Heart right ventricle (tissue), 16 donors: ENCODE measurements at regions not wholly inside any gene's neighbourhood (a gene's known extent, or its start where the extent isn't known, plus 50 kb on each side); places are given as distances from the start of the nearest gene placed in this dataset.

Experiments
- ATAC-seq, 8 donors: fragments of 200-7000 bp; cut with Tn5 transposase; one replicate each; pipeline ENCODE4 v1.9.1; 2020; ENCODE audit warnings: mild to moderate bottlenecking in 8 of 8, moderate library complexity in 8 of 8, moderate number of reproducible peaks in 1 of 8
- DNase-seq, 2 donors: peaks; one replicate each; pipeline ENCODE4 v3.0.0-alpha.2; 2020
- H3K27ac ChIP-seq, 10 donors: fragments of 200-600 bp; sonication (generic) in 2 of 10; one replicate each; pipeline versions ENCODE4 v1.5.0 to v1.8.0; 2020 to 2022; ENCODE audit warnings: mild to moderate bottlenecking in 3 of 10
- H3K27me3 ChIP-seq, 7 donors: fragments of 200-600 bp; one replicate each; pipeline ENCODE4 v1.8.0; 2021 to 2022; ENCODE audit warnings: mild to moderate bottlenecking in 2 of 7
- H3K36me3 ChIP-seq, 9 donors: fragments of 200-600 bp; sonication (generic) in 1 of 9; one replicate each; pipeline versions ENCODE4 v1.5.0 to v1.8.0; 2020 to 2022; ENCODE audit warnings: mild to moderate bottlenecking in 2 of 9
- H3K4me1 ChIP-seq, 9 donors: fragments of 200-600 bp; sonication (generic) in 1 of 9; one replicate each; pipeline versions ENCODE4 v1.5.0 to v1.8.0; 2020 to 2022; ENCODE audit warnings: mild to moderate bottlenecking in 4 of 9
- H3K4me3 ChIP-seq, 10 donors: fragments of 200-600 bp; sonication (generic) in 2 of 10; one replicate each; pipeline versions ENCODE4 v1.5.0 to v1.8.0; 2020 to 2022; ENCODE audit warnings: mild to moderate bottlenecking in 7 of 10, moderate library complexity in 2 of 10
- H3K9me3 ChIP-seq, 11 donors: fragments of 200-600 bp in 10 of 11; sonication (generic) in 2 of 11; one replicate each; pipeline versions ENCODE4 v1.5.0 to v1.8.0; 2013 to 2022; ENCODE audit warnings: mild to moderate bottlenecking in 2 of 11, control low read depth in 1 of 11, moderate library complexity in 1 of 11
- WGBS, 2 donors: extraction: QIAGEN DNeasy Blood & Tissue Kit; methylation state at CpG; one replicate each; pipeline ENCODE4 v1.1.7; 2013; ENCODE audit warnings: inconsistent platforms in 1 of 2; 5-methylcytosine and 5-hydroxymethylcytosine counted together
- intact Hi-C, 10 donors: fragments of 100-400 bp; cut with DNase I; formaldehyde crosslinking; loops; one replicate each; pipeline versions ENCODE4 v1.11.1 to v1.14.2; 2022
- TF ChIP-seq, protein P1 (sequence below), 9 donors: fragments of 200-600 bp; sonication (generic) in 2 of 9; IDR thresholded peaks; one replicate each; pipeline versions ENCODE4 v1.5.0 to v1.8.0; 2021 to 2022; ENCODE audit warnings: antibody characterized with exemption in 9 of 9, mild to moderate bottlenecking in 5 of 9, moderate library complexity in 1 of 9
- donor health status: Arrhythmogenic right ventricular cardiomyopathy.
- donor health status: ischemic (EF 13 %, LVEDD 7.1; RV severe dilation, severe dysfunction).
- donor health status: healthy with polysubstance abuse.
- donor health status: DM: no; HTN: yes; CAD: no.
- donor health status: DM: no; HTN: no; CAD: no.
- donor health status: ischemic (EF 25% LVEDD 6.9; RV normal size, moderate dysfunction).
- donor health status: ischemic (EF 25% LVEDD 5.7; RV mildly dilated, moderate dysfunction).
- donor health status: healthy.
- donor health status: DM: yes; HTN: yes; CAD: no.
- donor health status: Ischemic cardiomyopathy.
- donor health status: ischemic (EF 35%, LVEDD 5.7; RV mildly dilated, moderate dysfunction).
- donor health status: nonischemic (EF 11% LVEDD 7.7; RV severe dilation, severe dysfunction).
- donor health status: DM: yes; HTN: yes; CAD: no.
- donor health status: PGD.
- donor health status: ischemic (EF 29% LVEDD 5.4; RV normal size, mild dysfunction).
- donor health status: nonischemic (EF 23%, LVEDD 6.1; RV moderate dilation, normal function).

DNA sequence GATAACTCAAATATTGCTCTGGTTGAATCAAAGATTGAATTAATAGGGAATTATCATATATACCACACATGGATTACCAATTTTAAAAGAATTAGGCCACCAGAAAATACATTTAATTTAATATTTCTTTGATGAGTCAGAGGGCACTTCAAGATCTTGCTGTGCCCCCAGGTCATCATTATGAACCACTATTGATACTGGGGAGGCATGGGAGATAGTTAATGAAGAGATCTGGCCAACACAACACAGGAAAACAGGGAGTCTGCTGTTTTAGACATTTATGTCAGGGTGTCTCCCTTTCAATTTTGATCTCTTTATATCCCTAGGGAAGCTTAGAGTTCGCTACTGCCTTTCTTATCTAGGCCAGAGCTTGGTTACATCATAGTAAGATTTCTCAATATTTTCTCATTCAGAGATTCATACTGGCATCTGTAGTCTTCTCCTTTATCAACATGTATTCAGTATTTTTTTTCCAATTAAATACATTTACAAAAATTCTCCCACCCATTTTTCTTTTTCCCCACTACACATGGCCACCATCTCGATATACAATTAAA lies 158.3 kb upstream of the ZFHX3 start:
- intact Hi-C loops = no loop called here
- DNase-seq = no peak
- ATAC-seq = no peak
- no peaks in the 10 kb centered on the region for H3K4me1 ChIP-seq
- H3K9me3 ChIP-seq = peaks cover 0 to 5% (median 0%) of the 10 kb centered on the region in 11 donors
- peaks cover 0 to 4% (median 0%) of the 10 kb centered on the region in 7 donors for H3K27me3 ChIP-seq
- TF ChIP-seq, protein P1, sequence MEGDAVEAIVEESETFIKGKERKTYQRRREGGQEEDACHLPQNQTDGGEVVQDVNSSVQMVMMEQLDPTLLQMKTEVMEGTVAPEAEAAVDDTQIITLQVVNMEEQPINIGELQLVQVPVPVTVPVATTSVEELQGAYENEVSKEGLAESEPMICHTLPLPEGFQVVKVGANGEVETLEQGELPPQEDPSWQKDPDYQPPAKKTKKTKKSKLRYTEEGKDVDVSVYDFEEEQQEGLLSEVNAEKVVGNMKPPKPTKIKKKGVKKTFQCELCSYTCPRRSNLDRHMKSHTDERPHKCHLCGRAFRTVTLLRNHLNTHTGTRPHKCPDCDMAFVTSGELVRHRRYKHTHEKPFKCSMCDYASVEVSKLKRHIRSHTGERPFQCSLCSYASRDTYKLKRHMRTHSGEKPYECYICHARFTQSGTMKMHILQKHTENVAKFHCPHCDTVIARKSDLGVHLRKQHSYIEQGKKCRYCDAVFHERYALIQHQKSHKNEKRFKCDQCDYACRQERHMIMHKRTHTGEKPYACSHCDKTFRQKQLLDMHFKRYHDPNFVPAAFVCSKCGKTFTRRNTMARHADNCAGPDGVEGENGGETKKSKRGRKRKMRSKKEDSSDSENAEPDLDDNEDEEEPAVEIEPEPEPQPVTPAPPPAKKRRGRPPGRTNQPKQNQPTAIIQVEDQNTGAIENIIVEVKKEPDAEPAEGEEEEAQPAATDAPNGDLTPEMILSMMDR (IDR thresholded peaks at IDR 0.05) = no peak
- H3K36me3 ChIP-seq = no peaks in the 10 kb centered on the region
- WGBS, 2 donors = 77 to 82% methylated on average over 2 of the region's 2 CpGs
- no peak overlapping the region for H3K4me3 ChIP-seq
- H3K27ac ChIP-seq = no peak overlapping the region

DNA sequence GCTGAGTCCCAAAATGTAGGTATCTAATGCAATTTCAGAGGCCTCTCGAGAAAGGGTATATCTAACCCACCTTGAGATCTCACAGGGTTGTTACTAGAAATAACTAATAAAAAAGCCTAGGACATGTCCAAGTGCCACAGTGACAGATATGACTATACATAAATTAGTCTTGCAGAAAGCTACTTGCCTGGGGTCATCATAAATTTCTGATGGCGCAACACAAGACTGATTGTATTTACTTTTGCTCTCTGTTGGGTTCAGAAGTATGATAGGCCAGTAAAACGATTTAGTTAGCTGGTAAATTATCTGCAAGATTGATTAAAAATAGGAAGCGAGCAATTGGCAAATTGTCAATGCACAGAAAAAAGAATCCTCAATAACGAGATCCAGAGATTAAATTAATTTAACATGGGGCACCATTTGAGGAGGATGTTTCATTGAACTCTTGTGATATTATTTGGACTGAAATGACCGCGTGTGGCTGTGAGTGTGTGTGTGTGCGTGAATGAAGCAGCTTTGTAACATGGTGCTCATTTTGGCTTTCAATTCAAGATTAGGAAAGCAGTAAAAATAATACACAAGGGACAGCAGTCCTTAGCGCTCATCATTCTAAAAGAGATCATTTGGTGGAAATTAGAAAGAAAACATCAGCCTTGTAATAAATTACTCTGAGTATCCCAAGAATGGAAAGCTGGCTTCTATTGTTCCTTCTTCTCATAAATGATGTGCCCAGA lies 157.4 kb upstream of the ZFHX3 start:
- ATAC-seq = no peak
- intact Hi-C loops = no loop called here

DNA sequence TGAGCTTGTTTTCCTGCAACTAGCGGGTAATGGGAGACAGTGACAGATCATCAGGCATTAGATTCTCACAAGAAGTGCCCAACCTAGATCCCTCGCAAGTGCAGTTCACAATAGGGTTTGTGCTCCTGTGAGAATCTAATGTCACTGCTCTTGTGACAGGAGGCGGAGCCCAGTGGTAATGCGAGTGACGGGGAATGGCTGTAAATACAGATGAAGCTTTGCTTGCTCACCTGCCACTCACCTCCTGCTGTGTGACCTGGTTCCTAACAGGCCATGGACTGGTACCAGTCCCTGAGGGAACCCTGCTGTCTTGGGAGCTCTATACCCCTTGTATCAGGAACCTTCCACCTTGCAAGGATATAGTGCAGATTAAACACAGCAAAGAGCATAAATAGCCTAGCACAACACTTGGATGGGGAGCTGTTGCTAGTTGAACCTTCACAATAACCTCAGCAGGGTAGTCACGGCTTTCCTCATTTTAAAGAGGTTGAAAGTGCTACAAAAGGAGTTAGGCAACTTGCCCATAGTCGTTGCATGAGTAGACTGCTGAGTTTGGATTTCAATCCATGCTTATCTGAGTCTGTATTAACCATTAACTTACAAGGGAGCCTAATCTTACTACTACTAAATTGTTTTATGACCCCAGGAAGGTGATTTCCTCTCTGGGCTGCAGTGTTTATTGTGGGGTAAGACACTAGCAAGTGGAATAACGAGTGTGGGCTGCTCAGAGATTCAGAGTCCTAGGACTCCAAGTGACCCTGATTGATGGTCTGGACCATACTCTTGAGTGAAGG lies 156.6 kb upstream of the ZFHX3 start:
- intact Hi-C loops = loop anchor here in 1 of 10 donors (5.0 kb wide), 1 partner anchor 707 kb away; no protein-coding TSS in a partner anchor
- Histone ChIP-seq H3K9me3 (peaks cover 0 to 5% (median 0%) of the 10 kb centered on the region in 11 donors), H3K4me1 (no peaks in the 10 kb centered on the region), H3K36me3 (no peaks in the 10 kb centered on the region), H3K27me3 (peaks cover 0 to 4% (median 0%) of the 10 kb centered on the region in 7 donors), H3K27ac (no peak overlapping the region), H3K4me3 (no peak overlapping the region)
- no peak for DNase-seq
- WGBS, 2 donors = 87 to 89% methylated on average over 8 of the region's 8 CpGs
- TF ChIP-seq, protein P1 (IDR thresholded peaks at IDR 0.05) = no peak
- ATAC-seq = no peak

More for the DNA sequence above, 157.4 kb upstream of the ZFHX3 start:
- Histone ChIP-seq H3K27me3 (peaks cover 0 to 4% (median 0%) of the 10 kb centered on the region in 7 donors), H3K4me1 (no peaks in the 10 kb centered on the region), H3K27ac (no peak overlapping the region), H3K9me3 (peaks cover 0 to 5% (median 0%) of the 10 kb centered on the region in 11 donors), H3K36me3 (no peaks in the 10 kb centered on the region), H3K4me3 (no peak overlapping the region)
- TF ChIP-seq, protein P1 (IDR thresholded peaks at IDR 0.05) = no peak
- WGBS, 2 donors = 86 to 88% methylated on average over 9 of the region's 9 CpGs
- DNase-seq = no peak

DNA sequence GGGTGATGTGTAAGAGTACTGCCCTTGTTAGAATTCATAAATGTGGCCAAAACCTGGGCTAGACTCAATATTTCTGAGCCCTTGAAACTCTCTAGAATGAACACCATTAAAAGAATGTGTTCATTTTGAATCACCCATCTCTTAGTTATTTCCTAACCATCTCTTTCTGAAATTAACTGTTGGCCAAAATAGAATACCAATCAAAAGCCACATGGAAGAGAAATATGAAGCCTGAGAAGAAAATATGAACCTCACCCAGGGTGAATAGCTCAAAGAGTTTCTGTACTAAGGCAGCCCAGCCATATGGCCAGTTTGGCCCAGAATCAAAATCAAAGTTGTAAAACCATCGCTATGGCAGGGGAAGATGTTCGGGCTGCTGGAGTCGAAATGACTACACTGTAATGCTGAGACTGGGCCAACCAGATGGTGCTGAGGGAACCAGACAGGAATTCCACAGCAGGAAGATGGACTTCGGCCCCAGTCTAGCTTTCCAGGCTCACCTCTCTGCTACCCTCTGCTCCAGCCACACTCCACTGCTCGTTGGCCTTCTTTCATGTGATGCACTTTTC lies 154.3 kb upstream of the ZFHX3 start:
- DNase-seq (no peak), ATAC-seq (peak in 3 of 8 donors; percentile 22 to 76 (median 30))
- H3K27ac ChIP-seq = peak overlapping the region in 1 of 10 donors; percentile 0
- H3K36me3 ChIP-seq = no peaks in the 10 kb centered on the region
- 69 to 80% methylated on average over 5 of the region's 5 CpGs for WGBS, 2 donors
- no peaks in the 10 kb centered on the region for H3K9me3 ChIP-seq
- intact Hi-C loops = loop anchor here in 1 of 10 donors (5.0 kb wide), 1 partner anchor 705 kb away; no protein-coding TSS in a partner anchor
- H3K27me3 ChIP-seq = peaks cover 0 to 4% (median 0%) of the 10 kb centered on the region in 7 donors
- TF ChIP-seq, protein P1 (IDR thresholded peaks at IDR 0.05) = no peak
- H3K4me3 ChIP-seq = no peak overlapping the region
- H3K4me1 ChIP-seq = no peaks in the 10 kb centered on the region
